ENCODE measurements at regions not wholly inside any gene's neighbourhood (a gene's known extent, or its start where the extent isn't known, plus 50 kb on each side); places are given as distances from the start of the nearest gene placed in this dataset.
"Not testable (repeated sequence)": the region's sequence is repeated elsewhere in the genome, so short reads cannot be mapped to it uniquely, and the experiment has no call there.

DNA sequence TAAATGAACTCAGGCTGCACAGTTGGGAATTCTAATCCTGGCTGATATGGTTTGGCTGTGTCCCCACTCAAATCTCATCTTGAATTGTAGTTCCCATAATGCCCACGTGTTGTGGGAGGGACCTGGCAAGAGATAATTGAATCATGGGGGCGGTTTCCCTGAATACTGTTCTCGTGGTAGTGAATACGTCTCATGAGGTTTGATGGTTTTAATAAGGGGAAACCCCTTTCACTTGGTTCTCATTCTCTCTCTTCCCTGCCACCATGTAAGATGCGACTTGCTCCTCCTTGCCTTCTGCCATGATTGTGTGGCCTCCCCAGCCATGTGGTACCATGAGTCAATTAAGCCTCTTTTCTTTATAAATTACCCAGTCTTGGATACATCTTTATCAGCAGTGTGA, 143.8 kb downstream of the PCSK1 start:
- TF ChIP-seq, protein P1, sequence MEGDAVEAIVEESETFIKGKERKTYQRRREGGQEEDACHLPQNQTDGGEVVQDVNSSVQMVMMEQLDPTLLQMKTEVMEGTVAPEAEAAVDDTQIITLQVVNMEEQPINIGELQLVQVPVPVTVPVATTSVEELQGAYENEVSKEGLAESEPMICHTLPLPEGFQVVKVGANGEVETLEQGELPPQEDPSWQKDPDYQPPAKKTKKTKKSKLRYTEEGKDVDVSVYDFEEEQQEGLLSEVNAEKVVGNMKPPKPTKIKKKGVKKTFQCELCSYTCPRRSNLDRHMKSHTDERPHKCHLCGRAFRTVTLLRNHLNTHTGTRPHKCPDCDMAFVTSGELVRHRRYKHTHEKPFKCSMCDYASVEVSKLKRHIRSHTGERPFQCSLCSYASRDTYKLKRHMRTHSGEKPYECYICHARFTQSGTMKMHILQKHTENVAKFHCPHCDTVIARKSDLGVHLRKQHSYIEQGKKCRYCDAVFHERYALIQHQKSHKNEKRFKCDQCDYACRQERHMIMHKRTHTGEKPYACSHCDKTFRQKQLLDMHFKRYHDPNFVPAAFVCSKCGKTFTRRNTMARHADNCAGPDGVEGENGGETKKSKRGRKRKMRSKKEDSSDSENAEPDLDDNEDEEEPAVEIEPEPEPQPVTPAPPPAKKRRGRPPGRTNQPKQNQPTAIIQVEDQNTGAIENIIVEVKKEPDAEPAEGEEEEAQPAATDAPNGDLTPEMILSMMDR (IDR thresholded peaks at IDR 0.05): not testable (repeated sequence)
- TF ChIP-seq EP300 (IDR thresholded peaks at IDR 0.05): not testable (repeated sequence)

Measured in sigmoid colon (tissue), 4 donors.